22Rv1 (cell line): ENCODE measurements at regions not wholly inside any gene's neighbourhood (a gene's known extent, or its start where the extent isn't known, plus 50 kb on each side); places are given as distances from the start of the nearest gene placed in this dataset.

ENCODE experiments used
- H3K27ac ChIP-seq: fragments of 450-650 bp; 2 replicates; pipeline ENCODE4 v1.5.1; 2017
- ZFX ChIP-seq: fragments of 450-650 bp; IDR thresholded peaks from 2 replicates; pipeline ENCODE4 v1.6.1; 2017; ENCODE audit warnings: antibody characterized with exemption, borderline replicate concordance
- TF ChIP-seq, protein P1 (sequence below): fragments of 450-650 bp; IDR thresholded peaks from 2 replicates; pipeline ENCODE4 v1.5.1; 2017; ENCODE audit warnings: mild to moderate bottlenecking

- H3K27ac ChIP-seq, result no peak overlapping the region
- TF ChIP-seq, protein P1, sequence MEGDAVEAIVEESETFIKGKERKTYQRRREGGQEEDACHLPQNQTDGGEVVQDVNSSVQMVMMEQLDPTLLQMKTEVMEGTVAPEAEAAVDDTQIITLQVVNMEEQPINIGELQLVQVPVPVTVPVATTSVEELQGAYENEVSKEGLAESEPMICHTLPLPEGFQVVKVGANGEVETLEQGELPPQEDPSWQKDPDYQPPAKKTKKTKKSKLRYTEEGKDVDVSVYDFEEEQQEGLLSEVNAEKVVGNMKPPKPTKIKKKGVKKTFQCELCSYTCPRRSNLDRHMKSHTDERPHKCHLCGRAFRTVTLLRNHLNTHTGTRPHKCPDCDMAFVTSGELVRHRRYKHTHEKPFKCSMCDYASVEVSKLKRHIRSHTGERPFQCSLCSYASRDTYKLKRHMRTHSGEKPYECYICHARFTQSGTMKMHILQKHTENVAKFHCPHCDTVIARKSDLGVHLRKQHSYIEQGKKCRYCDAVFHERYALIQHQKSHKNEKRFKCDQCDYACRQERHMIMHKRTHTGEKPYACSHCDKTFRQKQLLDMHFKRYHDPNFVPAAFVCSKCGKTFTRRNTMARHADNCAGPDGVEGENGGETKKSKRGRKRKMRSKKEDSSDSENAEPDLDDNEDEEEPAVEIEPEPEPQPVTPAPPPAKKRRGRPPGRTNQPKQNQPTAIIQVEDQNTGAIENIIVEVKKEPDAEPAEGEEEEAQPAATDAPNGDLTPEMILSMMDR, result no peak
- no peak for TF ChIP-seq ZFX
These were observed 374.8 kb downstream of the ZFHX3 start for GRCh38 chr16:72673118-72673517.

- H3K27ac ChIP-seq, result no peak overlapping the region
- TF ChIP-seq, protein P1, result no peak
- no peak for TF ChIP-seq ZFX
These were observed 381.7 kb downstream of the ZFHX3 start for GRCh38 chr16:72666267-72666666.

DNA sequence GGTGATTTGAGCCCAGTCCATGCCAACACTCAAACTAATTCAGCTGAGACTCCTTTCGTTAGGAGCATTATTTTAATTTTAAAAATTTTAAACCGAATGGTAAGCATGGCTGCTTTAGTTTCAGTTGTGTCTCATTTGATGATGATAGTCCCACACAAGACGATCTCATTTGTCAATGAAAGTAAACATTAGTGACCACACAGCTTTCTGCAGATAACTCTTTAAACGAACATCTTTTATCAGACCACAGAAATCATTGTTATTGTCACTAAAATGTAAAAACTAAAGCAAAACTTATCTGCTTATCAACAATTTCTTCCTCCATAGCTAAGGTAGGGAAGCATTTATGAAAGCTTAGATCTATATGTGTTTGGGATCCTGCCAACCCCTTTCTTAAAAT lies 382.2 kb downstream of the ZFHX3 start:
- TF ChIP-seq, protein P1, result no peak
- TF ChIP-seq ZFX, result no peak
- H3K27ac ChIP-seq, result no peak overlapping the region

DNA sequence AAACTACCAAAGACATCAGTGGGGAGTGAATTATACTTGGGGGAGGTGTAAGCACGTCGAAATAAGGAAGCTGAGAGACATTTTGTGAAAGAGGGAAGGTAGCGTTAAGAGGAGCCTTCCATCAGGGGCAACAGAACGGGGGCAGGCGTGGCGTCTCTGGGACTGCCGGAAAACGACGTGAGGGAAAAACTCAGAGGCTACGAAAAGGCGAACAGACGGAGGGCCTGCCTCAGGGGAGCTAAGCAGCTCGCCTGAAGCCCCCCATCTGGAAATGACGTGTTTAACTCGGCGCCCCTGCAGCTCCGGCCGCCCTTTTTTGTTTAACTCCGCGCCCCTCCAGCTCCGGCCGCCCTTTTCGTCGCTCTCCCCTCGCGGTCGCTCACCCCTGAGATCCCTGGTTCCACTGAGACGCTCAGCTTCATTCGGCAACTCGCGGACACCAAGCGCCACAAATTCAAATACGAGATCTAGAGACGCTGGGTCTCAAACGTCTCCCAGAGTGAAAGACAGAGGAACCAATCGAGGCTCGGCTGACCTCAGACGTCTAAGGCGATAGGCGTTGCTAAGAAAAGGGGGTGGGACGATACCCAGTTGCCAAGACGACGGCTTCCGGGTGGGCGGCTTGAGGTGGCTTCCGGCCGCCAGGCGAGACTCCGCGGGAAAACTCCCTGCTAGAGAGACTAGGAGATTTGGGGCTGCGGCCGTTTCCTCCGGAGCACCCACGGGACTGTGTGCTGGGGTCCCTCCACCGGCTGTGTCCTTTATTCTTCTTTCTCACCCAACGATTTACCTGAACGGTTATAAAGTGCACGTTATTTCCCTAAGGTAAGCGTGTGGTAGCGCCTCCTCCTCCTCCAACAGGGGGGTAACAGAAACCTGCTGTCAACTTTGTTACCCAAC lies 383.2 kb downstream of the ZFHX3 start:
- peak overlapping the region; percentile 73 for H3K27ac ChIP-seq
- TF ChIP-seq ZFX, result no peak
- TF ChIP-seq, protein P1, result no peak

DNA sequence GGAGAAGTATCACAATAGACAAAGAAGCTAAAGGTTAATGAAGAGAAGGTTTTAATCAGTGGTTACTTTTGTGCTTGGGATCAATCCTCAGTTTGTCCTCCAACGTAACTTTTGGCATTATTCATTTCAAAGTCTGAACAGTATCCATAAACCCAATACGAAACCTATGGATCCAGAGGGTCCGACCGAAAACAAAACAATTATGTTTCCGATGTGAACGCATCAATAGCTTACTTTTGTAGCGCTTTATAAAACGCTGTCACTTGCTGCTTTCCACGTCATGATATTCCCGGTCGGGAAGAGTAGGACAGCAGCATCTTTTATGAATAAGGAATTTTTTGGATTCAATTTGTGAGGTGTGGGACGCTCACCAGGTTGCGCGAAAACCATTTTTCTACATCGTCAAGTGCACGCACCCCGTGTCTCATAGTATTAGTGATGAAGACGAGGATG lies 383.8 kb downstream of the ZFHX3 start:
- TF ChIP-seq ZFX, result no peak
- TF ChIP-seq, protein P1, result no peak
- peak overlapping the region; percentile 73 for H3K27ac ChIP-seq

DNA sequence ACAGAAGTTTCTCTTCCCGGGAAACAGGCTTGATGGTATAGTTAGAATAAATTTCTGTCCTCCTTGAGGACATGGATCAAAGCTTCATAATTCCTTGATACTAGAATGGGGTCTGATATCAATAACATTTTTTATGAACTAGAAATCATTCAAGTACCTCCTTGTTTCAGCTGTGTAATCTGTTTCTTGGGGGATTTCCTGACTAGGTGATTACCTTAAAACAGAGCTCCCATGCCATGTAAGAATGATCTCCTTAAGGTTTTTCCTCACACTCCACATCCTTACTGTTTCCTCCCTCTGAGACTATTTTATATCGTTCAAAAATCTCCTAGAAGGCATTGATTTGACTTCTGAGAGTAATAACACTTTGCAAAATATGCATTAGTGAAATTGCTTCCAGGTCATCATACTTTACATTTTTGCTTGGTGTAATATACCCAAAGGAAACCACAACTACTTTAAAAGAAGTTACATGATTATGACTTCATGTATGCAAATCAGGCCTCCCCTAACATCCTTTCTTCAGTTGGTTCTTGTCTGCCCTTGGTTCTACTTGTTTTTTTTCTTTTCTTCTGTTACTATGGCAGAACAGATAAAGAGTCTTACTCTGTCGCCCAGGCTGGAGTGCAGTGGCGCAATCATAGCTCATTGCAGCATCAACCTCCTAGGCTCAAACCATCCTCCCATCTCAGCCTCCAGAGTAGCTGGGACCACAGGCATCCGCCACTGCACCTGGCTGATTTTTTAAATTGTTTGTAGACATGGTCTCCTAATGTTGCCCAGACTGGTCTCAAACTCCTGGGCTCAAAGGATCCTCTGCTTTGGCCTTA lies 388.8 kb downstream of the ZFHX3 start:
- H3K27ac ChIP-seq, result no peak overlapping the region
- no peak for TF ChIP-seq ZFX
- TF ChIP-seq, protein P1, result no peak

GRCh38 chr16:72657791-72658190 lies 390.1 kb downstream of the ZFHX3 start:
- no peak overlapping the region for H3K27ac ChIP-seq
- no peak for TF ChIP-seq ZFX
- TF ChIP-seq, protein P1, result no peak
